ENCODE measurements at regions not wholly inside any gene's neighbourhood (a gene's known extent, or its start where the extent isn't known, plus 50 kb on each side); places are given as distances from the start of the nearest gene placed in this dataset.

GRCh38 chr13:34547929-34548328 is 394.1 kb upstream of the NBEA start:
- no TSS peak for BruUV-seq (replicated peaks)
- CTCF ChIA-PET, result no interaction called here
- POLR2A ChIA-PET (ENCODE audit: unreplicated experiment), result no interaction called here
- Histone ChIP-seq H3K27me3 (ENCODE audit: control insufficient read depth, insufficient read depth, low read length) (no peaks in the 10 kb centered on the region), H3K14ac (replicated peaks; ENCODE audit: low read depth, low read length) (no peak overlapping the region), H2AK5ac (ENCODE audit: low read depth, low read length) (no peak overlapping the region), H3K79me1 (ENCODE audit: low read depth in 1 of 2, low read length in 2 of 2) (no peaks in the 10 kb centered on the region), H3K4me2 (ENCODE audit: low read depth, low read length) (no peak overlapping the region), H2BK20ac (ENCODE audit: low read depth, low read length) (no peak overlapping the region), H4K8ac (ENCODE audit: low read depth in 2 of 2, low read length in 2 of 2) (no peak overlapping the region), H3K36me3 (ENCODE audit: control insufficient read depth, insufficient read depth, low read length) (no peaks in the 10 kb centered on the region), H3K18ac (ENCODE audit: low read depth, low read length) (no peak overlapping the region), H3K9ac (ENCODE audit: low read depth, low read length) (no peak overlapping the region), H3K23ac (ENCODE audit: low read depth, low read length) (no peak overlapping the region), H3K9me3 (ENCODE audit: control insufficient read depth, insufficient read depth, low read length) (no peaks in the 10 kb centered on the region), H3K56ac (ENCODE audit: extremely low read depth, insufficient read depth, low read length) (no peak overlapping the region), H3K4me3 (ENCODE audit: insufficient read depth, low read depth, low read length) (no peak overlapping the region), H2AFZ (replicated peaks; ENCODE audit: low read length, poor library complexity) (no peak overlapping the region), H4K91ac (ENCODE audit: insufficient read depth, low read depth, low read length) (no peak overlapping the region), H2BK5ac (ENCODE audit: low read depth, low read length, poor library complexity, severe bottlenecking) (no peak overlapping the region), H3K27ac (ENCODE audit: insufficient read depth, low read length) (no peak overlapping the region), H4K5ac (ENCODE audit: low read depth, low read length) (no peak overlapping the region), H2AK9ac (replicated peaks; ENCODE audit: low read depth, low read length, poor library complexity) (no peak overlapping the region), H4K20me1 (ENCODE audit: insufficient read depth, low read length) (no peaks in the 10 kb centered on the region), H3K9me1 (ENCODE audit: insufficient read depth, low read length) (no peaks in the 10 kb centered on the region), H2BK120ac (ENCODE audit: low read depth, low read length) (no peak overlapping the region), H3K4ac (ENCODE audit: low read depth, low read length) (no peak overlapping the region), H3K4me1 (ENCODE audit: control insufficient read depth, insufficient read depth, low read length) (no peaks in the 10 kb centered on the region), H2BK15ac (ENCODE audit: low read depth, low read length) (no peak overlapping the region)
- in situ Hi-C loops (cut with MboI; ENCODE audit: low sequenced_read_pairs) (no loop called here), dilution Hi-C loops (cut with HindIII; ENCODE audit: low sequenced_read_pairs, unreplicated experiment) (no loop called here), intact Hi-C loops (cut with micrococcal nuclease) (no loop called here)
- ATAC-seq (ENCODE audit: low read depth), result no peak
- no peak for DNase-seq
- no peak for TF ChIP-seq USF2 (IDR thresholded peaks at IDR 0.05; ENCODE audit: low read depth, low read length)
- TF ChIP-seq FOS (IDR thresholded peaks at IDR 0.05; ENCODE audit: low read depth, low read length), result no peak
- TF ChIP-seq BHLHE40 (IDR thresholded peaks at IDR 0.05; ENCODE audit: low read depth, low read length), result no peak
- TF ChIP-seq MXI1 (IDR thresholded peaks at IDR 0.05; ENCODE audit: borderline replicate concordance, low read depth, low read length), result no peak
- no peak for TF ChIP-seq SMC3 (IDR thresholded peaks at IDR 0.05; ENCODE audit: low read depth, low read length)
- no peak for TF ChIP-seq CEBPB (IDR thresholded peaks at IDR 0.05; ENCODE audit: low read depth, low read length)
- no peak for TF ChIP-seq MAFK (IDR thresholded peaks at IDR 0.05; ENCODE audit: low read depth, low read length)
- TF ChIP-seq POLR2A (IDR thresholded peaks at IDR 0.05; ENCODE audit: low read depth, low read length), result no peak
- no CpG with 5 or more reads among the region's 3 CpGs for WGBS, 2 experiments (ENCODE audit: extremely low coverage in 2 of 2, insufficient read length in 1 of 2)

All from IMR-90 (cell line).